HG02763 (cell line): ENCODE measurements at regions not wholly inside any gene's neighbourhood (a gene's known extent, or its start where the extent isn't known, plus 50 kb on each side); places are given as distances from the start of the nearest gene placed in this dataset.
"Not testable (repeated sequence)": the region's sequence is repeated elsewhere in the genome, so short reads cannot be mapped to it uniquely, and the experiment has no call there.

ENCODE experiments used
- ATAC-seq: cut with Tn5 transposase; IDR thresholded peaks from one replicate; pipeline ENCODE4 v1.9.1; 2021; ENCODE audit warnings: mild to moderate bottlenecking, moderate library complexity; ENCODE audit not compliant: unreplicated experiment

GRCh38 chr1:222012816-222013215 lies 270.9 kb upstream of the DUSP10 start:
- no peak for ATAC-seq

GRCh38 chr1:222010306-222010705 lies 268.4 kb upstream of the DUSP10 start:
- ATAC-seq: no peak

- ATAC-seq: no peak
Measured at GRCh38 chr1:222009105-222009730, 267.3 kb upstream of the DUSP10 start.

GRCh38 chr1:222006715-222007114 lies 264.8 kb upstream of the DUSP10 start:
- ATAC-seq: no peak

- ATAC-seq: no peak
Measured at GRCh38 chr1:222004784-222005183, 262.9 kb upstream of the DUSP10 start.

GRCh38 chr1:222004034-222004433 lies 262.1 kb upstream of the DUSP10 start:
- ATAC-seq: no peak

GRCh38 chr1:222002503-222002902 lies 260.6 kb upstream of the DUSP10 start:
- ATAC-seq: no peak

GRCh38 chr1:222000131-222000530 lies 258.2 kb upstream of the DUSP10 start:
- no peak for ATAC-seq

- no peak for ATAC-seq
Measured at GRCh38 chr1:221998781-221999180, 256.9 kb upstream of the DUSP10 start.

- ATAC-seq: no peak
Measured at GRCh38 chr1:221998186-221998612, 256.3 kb upstream of the DUSP10 start.

GRCh38 chr1:221997012-221997411 lies 255.1 kb upstream of the DUSP10 start:
- not testable (repeated sequence) for ATAC-seq

GRCh38 chr1:221994939-221995338 lies 253.1 kb upstream of the DUSP10 start:
- no peak for ATAC-seq

- ATAC-seq: peak; percentile 50
Measured at GRCh38 chr1:221994274-221994698, 252.4 kb upstream of the DUSP10 start.

GRCh38 chr1:221993444-221993948 lies 251.6 kb upstream of the DUSP10 start:
- ATAC-seq: no peak

GRCh38 chr1:221992427-221992826 lies 250.5 kb upstream of the DUSP10 start:
- ATAC-seq: no peak

GRCh38 chr1:221991221-221991620 lies 249.3 kb upstream of the DUSP10 start:
- no peak for ATAC-seq

- no peak for ATAC-seq
Measured at GRCh38 chr1:221989741-221990140, 247.9 kb upstream of the DUSP10 start.

GRCh38 chr1:221988829-221989228 lies 246.9 kb upstream of the DUSP10 start:
- no peak for ATAC-seq

- ATAC-seq: no peak
Measured at GRCh38 chr1:221987860-221988520, 246.1 kb upstream of the DUSP10 start.

- no peak for ATAC-seq
Measured at GRCh38 chr1:221983444-221983843, 241.6 kb upstream of the DUSP10 start.

- ATAC-seq: no peak
Measured at GRCh38 chr1:221981461-221981860, 239.6 kb upstream of the DUSP10 start.

- ATAC-seq: no peak
Measured at GRCh38 chr1:221979444-221980032, 237.6 kb upstream of the DUSP10 start.
